GM23338 (cell line): ENCODE measurements at regions not wholly inside any gene's neighbourhood (a gene's known extent, or its start where the extent isn't known, plus 50 kb on each side); places are given as distances from the start of the nearest gene placed in this dataset.

Experiments used
- ATAC-seq: fragments of 200-7000 bp; cut with Tn5 transposase; 3 replicates; pipeline ENCODE4 v1.9.1; 2020
- DNase-seq: peaks from one replicate; pipeline ENCODE4 v3.0.0-alpha.2; 2015; ENCODE audit warnings: low spot score
- H2AFZ ChIP-seq: fragments of 200-600 bp; sonication (generic); 2 replicates; pipeline ENCODE4 v1.8.0; 2016; ENCODE audit warnings: antibody characterized with exemption, mild to moderate bottlenecking, moderate library complexity
- H3F3A ChIP-seq: fragments of 200-600 bp; sonication (generic); replicated peaks from 2 replicates; pipeline ENCODE4 v1.8.0; 2017; ENCODE audit warnings: antibody characterized with exemption, mixed run types, low read depth
- H3K27ac ChIP-seq: fragments of 200-600 bp; sonication (generic); 2 replicates; pipeline ENCODE4 v1.6.1; 2016; ENCODE audit warnings: low read depth
- H3K27me3 ChIP-seq: fragments of 200-600 bp; sonication (generic); 2 replicates; pipeline ENCODE4 v1.8.0; 2016; ENCODE audit warnings: mild to moderate bottlenecking, mixed run types, moderate library complexity; ENCODE audit not compliant: insufficient read depth
- H3K36me3 ChIP-seq: fragments of 200-600 bp; sonication (generic); 2 replicates; pipeline ENCODE4 v1.8.0; 2016; ENCODE audit warnings: mild to moderate bottlenecking; ENCODE audit not compliant: insufficient read depth
- H3K4me1 ChIP-seq: fragments of 200-600 bp; sonication (generic); 2 replicates; pipeline ENCODE4 v1.8.0; 2016; ENCODE audit warnings: mild to moderate bottlenecking, moderate library complexity; ENCODE audit not compliant: insufficient read depth
- H3K4me2 ChIP-seq: fragments of 200-600 bp; sonication (generic); 2 replicates; pipeline ENCODE4 v1.7.1; 2017; ENCODE audit warnings: mixed run types
- H3K4me3 ChIP-seq: fragments of 200-600 bp; sonication (generic); 2 replicates; pipeline ENCODE4 v1.6.1; 2016; ENCODE audit warnings: mixed run types
- H3K79me2 ChIP-seq: fragments of 200-600 bp; sonication (generic); replicated peaks from 2 replicates; pipeline ENCODE4 v1.8.0; 2017; ENCODE audit warnings: mild to moderate bottlenecking; ENCODE audit not compliant: insufficient read depth
- H3K9me2 ChIP-seq: fragments of 200-600 bp; sonication (generic); 2 replicates; pipeline ENCODE4 v1.8.0; 2017; ENCODE audit not compliant: insufficient read depth
- H4K20me1 ChIP-seq: fragments of 200-600 bp; sonication (generic); replicated peaks from 2 replicates; pipeline ENCODE4 v1.8.0; 2017; ENCODE audit warnings: mild to moderate bottlenecking; ENCODE audit not compliant: insufficient read depth
- H3K27ac Mint-ChIP-seq: 2 replicates; pipeline ENCODE4 v1.8.0; 2020; ENCODE audit warnings: inconsistent platforms, mild to moderate bottlenecking, moderate library complexity, mixed read lengths
- H3K27me3 Mint-ChIP-seq: 3 replicates; pipeline ENCODE4 v1.8.0; 2022; ENCODE audit warnings: low read depth, mild to moderate bottlenecking, moderate library complexity, mixed read lengths, inconsistent platforms; ENCODE audit not compliant: insufficient read depth, poor library complexity
- H3K36me3 Mint-ChIP-seq: 3 replicates; pipeline ENCODE4 v1.8.0; 2021; ENCODE audit warnings: low read depth, mild to moderate bottlenecking, inconsistent platforms, moderate library complexity, mixed read lengths
- H3K4me1 Mint-ChIP-seq: 3 replicates; pipeline ENCODE4 v1.8.0; 2020; ENCODE audit warnings: mild to moderate bottlenecking, inconsistent platforms, mixed read lengths
- H3K4me3 Mint-ChIP-seq: 3 replicates; pipeline ENCODE4 v1.8.0; 2021; ENCODE audit warnings: moderate library complexity, mild to moderate bottlenecking, inconsistent platforms, mixed read lengths
- H3K9me3 Mint-ChIP-seq: 3 replicates; pipeline ENCODE4 v1.8.0; 2020; ENCODE audit warnings: moderate library complexity, mild to moderate bottlenecking, inconsistent platforms, mixed read lengths
- EZH2 ChIP-seq: fragments of 200-600 bp; sonication (generic); IDR thresholded peaks from one replicate; pipeline ENCODE4 v1.8.0; 2017; ENCODE audit warnings: antibody characterized with exemption, mild to moderate bottlenecking, low read depth; ENCODE audit not compliant: unreplicated experiment
- EZH2phosphoT487 ChIP-seq: fragments of 200-600 bp; sonication (generic); IDR thresholded peaks from one replicate; pipeline ENCODE4 v1.8.1; 2018; ENCODE audit warnings: antibody characterized with exemption; ENCODE audit not compliant: unreplicated experiment
- ZNF114 ChIP-seq: fragments of 250-450 bp; sonication (Bioruptor Pico); IDR thresholded peaks from 2 replicates; pipeline ENCODE4 v1.5.0; 2020; ENCODE audit warnings: mild to moderate bottlenecking, moderate library complexity
- ZNF331 ChIP-seq: fragments of 250-450 bp; sonication (Bioruptor Pico); IDR thresholded peaks from 2 replicates; pipeline ENCODE4 v1.5.0; 2020; ENCODE audit warnings: low read depth, mild to moderate bottlenecking, moderate library complexity
- ZNF462 ChIP-seq: fragments of 250-450 bp; sonication (Bioruptor Pico); IDR thresholded peaks from 2 replicates; pipeline ENCODE4 v1.5.0; 2020; ENCODE audit warnings: mild to moderate bottlenecking, moderate library complexity
- TF ChIP-seq, protein P1 (sequence below): IDR thresholded peaks from one replicate; pipeline ENCODE4 v1.6.1; 2018; ENCODE audit warnings: antibody characterized with exemption; ENCODE audit not compliant: unreplicated experiment

- no peak overlapping the region for H3K4me2 ChIP-seq
- H3F3A ChIP-seq, result no peaks in the 10 kb centered on the region
- no peaks in the 10 kb centered on the region for H3K79me2 ChIP-seq
- no peaks in the 10 kb centered on the region for H3K9me3 Mint-ChIP-seq
- H3K27ac Mint-ChIP-seq, result no peak overlapping the region
- TF ChIP-seq EZH2phosphoT487, result no peak
- TF ChIP-seq EZH2, result no peak
- no peak for TF ChIP-seq ZNF331
- TF ChIP-seq, protein P1, sequence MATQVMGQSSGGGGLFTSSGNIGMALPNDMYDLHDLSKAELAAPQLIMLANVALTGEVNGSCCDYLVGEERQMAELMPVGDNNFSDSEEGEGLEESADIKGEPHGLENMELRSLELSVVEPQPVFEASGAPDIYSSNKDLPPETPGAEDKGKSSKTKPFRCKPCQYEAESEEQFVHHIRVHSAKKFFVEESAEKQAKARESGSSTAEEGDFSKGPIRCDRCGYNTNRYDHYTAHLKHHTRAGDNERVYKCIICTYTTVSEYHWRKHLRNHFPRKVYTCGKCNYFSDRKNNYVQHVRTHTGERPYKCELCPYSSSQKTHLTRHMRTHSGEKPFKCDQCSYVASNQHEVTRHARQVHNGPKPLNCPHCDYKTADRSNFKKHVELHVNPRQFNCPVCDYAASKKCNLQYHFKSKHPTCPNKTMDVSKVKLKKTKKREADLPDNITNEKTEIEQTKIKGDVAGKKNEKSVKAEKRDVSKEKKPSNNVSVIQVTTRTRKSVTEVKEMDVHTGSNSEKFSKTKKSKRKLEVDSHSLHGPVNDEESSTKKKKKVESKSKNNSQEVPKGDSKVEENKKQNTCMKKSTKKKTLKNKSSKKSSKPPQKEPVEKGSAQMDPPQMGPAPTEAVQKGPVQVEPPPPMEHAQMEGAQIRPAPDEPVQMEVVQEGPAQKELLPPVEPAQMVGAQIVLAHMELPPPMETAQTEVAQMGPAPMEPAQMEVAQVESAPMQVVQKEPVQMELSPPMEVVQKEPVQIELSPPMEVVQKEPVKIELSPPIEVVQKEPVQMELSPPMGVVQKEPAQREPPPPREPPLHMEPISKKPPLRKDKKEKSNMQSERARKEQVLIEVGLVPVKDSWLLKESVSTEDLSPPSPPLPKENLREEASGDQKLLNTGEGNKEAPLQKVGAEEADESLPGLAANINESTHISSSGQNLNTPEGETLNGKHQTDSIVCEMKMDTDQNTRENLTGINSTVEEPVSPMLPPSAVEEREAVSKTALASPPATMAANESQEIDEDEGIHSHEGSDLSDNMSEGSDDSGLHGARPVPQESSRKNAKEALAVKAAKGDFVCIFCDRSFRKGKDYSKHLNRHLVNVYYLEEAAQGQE, result no peak
- no peak for TF ChIP-seq ZNF462 (CRISPR knock-in tag)
- TF ChIP-seq ZNF114 (CRISPR knock-in tag), result no peak
- H3K4me1 ChIP-seq, result no peaks in the 10 kb centered on the region
- H3K27me3 ChIP-seq, result no peaks in the 10 kb centered on the region
- H2AFZ ChIP-seq, result no peak overlapping the region
- no peak for ATAC-seq
- no peaks in the 10 kb centered on the region for H3K36me3 Mint-ChIP-seq
- H4K20me1 ChIP-seq, result no peaks in the 10 kb centered on the region
- no peak overlapping the region for H3K27ac ChIP-seq
- H3K27me3 Mint-ChIP-seq, result no peaks in the 10 kb centered on the region
- H3K4me3 ChIP-seq, result no peak overlapping the region
- no peak for DNase-seq
- peaks cover 17% of the 10 kb centered on the region for H3K4me1 Mint-ChIP-seq
- H3K4me3 Mint-ChIP-seq, result no peak overlapping the region
- H3K9me2 ChIP-seq, result no peaks in the 10 kb centered on the region
- H3K36me3 ChIP-seq, result no peaks in the 10 kb centered on the region
Measured at GRCh38 chr6:104526376-104526775, 333.3 kb downstream of the HACE1 start.
